Smooth muscle cell (in vitro differentiated cells): ENCODE measurements at regions not wholly inside any gene's neighbourhood (a gene's known extent, or its start where the extent isn't known, plus 50 kb on each side); places are given as distances from the start of the nearest gene placed in this dataset.

Experiments used
- DNase-seq: peaks from one replicate; lab custom pipeline; 2025; ENCODE audit not compliant: unreplicated experiment; lab: John Stamatoyannopoulos, UW
- H2AFZ ChIP-seq: fragments of 200-600 bp; sonication (generic); 2 replicates; pipeline ENCODE4 v1.6.0; 2016; ENCODE audit warnings: antibody characterized with exemption, low read depth, mild to moderate bottlenecking
- H3F3A ChIP-seq: fragments of 200-600 bp; sonication (generic); 2 replicates; pipeline ENCODE4 v1.6.0; 2017; ENCODE audit warnings: antibody characterized with exemption, low read depth
- H3K27ac ChIP-seq: fragments of 200-600 bp; sonication (generic); 2 replicates; pipeline ENCODE4 v1.5.1; 2016; ENCODE audit warnings: low read depth, mild to moderate bottlenecking
- H3K27me3 ChIP-seq: fragments of 200-600 bp; sonication (generic); 2 replicates; pipeline ENCODE4 v1.6.1; 2016; ENCODE audit warnings: low read depth, mild to moderate bottlenecking
- H3K36me3 ChIP-seq: fragments of 200-600 bp; sonication (generic); 2 replicates; pipeline ENCODE4 v1.5.1; 2016; ENCODE audit warnings: low read depth
- H3K4me1 ChIP-seq: fragments of 200-600 bp; sonication (generic); 2 replicates; pipeline ENCODE4 v1.5.1; 2016; ENCODE audit warnings: low read depth
- H3K4me2 ChIP-seq: fragments of 200-600 bp; sonication (generic); 2 replicates; pipeline ENCODE4 v1.6.0; 2016; ENCODE audit warnings: mild to moderate bottlenecking
- H3K4me3 ChIP-seq: fragments of 200-600 bp; sonication (generic); 2 replicates; pipeline ENCODE4 v1.5.1; 2016; ENCODE audit warnings: mild to moderate bottlenecking
- H3K79me2 ChIP-seq: fragments of 200-600 bp; sonication (generic); 2 replicates; pipeline ENCODE4 v1.6.0; 2016; ENCODE audit warnings: low read depth, mild to moderate bottlenecking
- H3K9ac ChIP-seq: fragments of 200-600 bp; sonication (generic); 2 replicates; pipeline ENCODE4 v1.6.0; 2016; ENCODE audit warnings: low read depth
- H3K9me3 ChIP-seq: fragments of 200-600 bp; sonication (generic); replicated peaks from 2 replicates; pipeline ENCODE4 v1.5.1; 2016; ENCODE audit warnings: low read depth
- H4K20me1 ChIP-seq: fragments of 200-600 bp; sonication (generic); 2 replicates; pipeline ENCODE4 v1.6.0; 2016; ENCODE audit warnings: low read depth
- CTCF ChIP-seq: fragments of 200-600 bp; sonication (generic); IDR thresholded peaks from 2 replicates; pipeline ENCODE4 v1.5.1; 2017; ENCODE audit warnings: borderline replicate concordance, mild to moderate bottlenecking, antibody characterized with exemption; ENCODE audit not compliant: insufficient read depth, poor library complexity, severe bottlenecking
- WGBS: methylation state at CpG from one replicate; pipeline ENCODE4 v1.1.7; 2016; ENCODE audit warnings: low lambda C conversion rate; 5-methylcytosine and 5-hydroxymethylcytosine counted together

- Histone ChIP-seq H3K27ac (peak overlapping the region; percentile 46), H3K4me2 (no peak overlapping the region), H3K27me3 (no peaks in the 10 kb centered on the region), H3K9ac (no peak overlapping the region), H3K9me3 (no peaks in the 10 kb centered on the region), H3K4me1 (no peaks in the 10 kb centered on the region), H4K20me1 (no peaks in the 10 kb centered on the region), H3K4me3 (no peak overlapping the region), H3F3A (no peaks in the 10 kb centered on the region), H3K79me2 (no peaks in the 10 kb centered on the region), H3K36me3 (no peaks in the 10 kb centered on the region), H2AFZ (no peak overlapping the region)
- no peak for DNase-seq
- WGBS: 34% methylated on average over 2 of the region's 2 CpGs
- no peak for TF ChIP-seq CTCF
Observed at GRCh38 chr9:11235061-11235460, 622.3 kb upstream of the PTPRD start.

- no peak overlapping the region for H3K4me2 ChIP-seq
- no peak overlapping the region for H2AFZ ChIP-seq
- H3F3A ChIP-seq: no peaks in the 10 kb centered on the region
- no peaks in the 10 kb centered on the region for H3K79me2 ChIP-seq
- WGBS: 80% methylated on average over 1 of the region's 1 CpG
- H4K20me1 ChIP-seq: no peaks in the 10 kb centered on the region
- H3K27me3 ChIP-seq: no peaks in the 10 kb centered on the region
- DNase-seq: no peak
- no peaks in the 10 kb centered on the region for H3K36me3 ChIP-seq
- no peak overlapping the region for H3K9ac ChIP-seq
- H3K27ac ChIP-seq: no peak overlapping the region
- peaks cover 8% of the 10 kb centered on the region for H3K9me3 ChIP-seq
- H3K4me1 ChIP-seq: no peaks in the 10 kb centered on the region
- TF ChIP-seq CTCF: no peak
- H3K4me3 ChIP-seq: no peak overlapping the region
Observed at GRCh38 chr9:11241779-11242178, 629.0 kb upstream of the PTPRD start.

- Histone ChIP-seq H3K27me3 (no peaks in the 10 kb centered on the region), H3K4me1 (no peaks in the 10 kb centered on the region), H3K27ac (no peak overlapping the region), H3K9me3 (no peaks in the 10 kb centered on the region), H3F3A (no peaks in the 10 kb centered on the region), H3K79me2 (no peaks in the 10 kb centered on the region), H3K4me3 (no peak overlapping the region), H2AFZ (no peak overlapping the region), H3K4me2 (peak overlapping the region; percentile 18), H4K20me1 (no peaks in the 10 kb centered on the region), H3K36me3 (no peaks in the 10 kb centered on the region), H3K9ac (no peak overlapping the region)
- no peak for TF ChIP-seq CTCF
- no peak for DNase-seq
- WGBS: 0% methylated on average over 1 of the region's 1 CpG
Observed at GRCh38 chr9:11257992-11258391, 645.2 kb upstream of the PTPRD start.

GRCh38 chr9:11269036-11269435 lies 656.2 kb upstream of the PTPRD start:
- Histone ChIP-seq H3F3A (no peaks in the 10 kb centered on the region), H2AFZ (no peak overlapping the region), H3K36me3 (no peaks in the 10 kb centered on the region), H3K9ac (no peak overlapping the region), H3K4me1 (no peaks in the 10 kb centered on the region), H3K4me2 (no peak overlapping the region), H3K9me3 (peaks cover 3% of the 10 kb centered on the region), H3K27ac (no peak overlapping the region), H3K27me3 (no peaks in the 10 kb centered on the region), H3K79me2 (no peaks in the 10 kb centered on the region), H3K4me3 (no peak overlapping the region), H4K20me1 (no peaks in the 10 kb centered on the region)
- DNase-seq: no peak
- 58% methylated on average over 3 of the region's 3 CpGs for WGBS
- no peak for TF ChIP-seq CTCF
